ENCODE measurements at regions not wholly inside any gene's neighbourhood (a gene's known extent, or its start where the extent isn't known, plus 50 kb on each side); places are given as distances from the start of the nearest gene placed in this dataset.

DNA sequence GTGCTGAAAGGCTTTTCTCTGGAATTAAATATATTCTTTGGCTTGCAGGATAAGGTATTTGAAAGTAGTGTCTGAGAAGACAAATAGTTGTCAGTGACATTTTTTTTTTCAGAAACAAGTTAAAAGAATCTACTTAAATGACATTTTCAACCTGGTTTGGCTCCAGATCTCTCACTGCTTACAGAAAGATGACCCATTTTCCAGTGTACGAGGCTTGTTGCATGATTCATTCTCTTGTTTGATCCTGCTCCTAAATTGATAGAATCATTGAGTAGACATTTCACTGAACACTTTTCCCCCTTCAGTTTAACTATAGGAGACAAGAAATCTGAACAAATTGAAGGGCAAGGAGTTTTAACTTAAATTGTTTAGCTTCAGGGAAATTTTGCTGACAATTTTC is 546.1 kb downstream of the ZNF608 start:
- Histone ChIP-seq H3K79me2 (ENCODE audit: insufficient read depth, low read length) (no peaks in the 10 kb centered on the region), H4K20me1 (ENCODE audit: insufficient read depth) (no peaks in the 10 kb centered on the region), H3K36me3 (ENCODE audit: control insufficient read depth in 1 of 2, insufficient read depth in 2 of 2, low read length in 2 of 2) (no peaks in the 10 kb centered on the region), H3K9me2 (ENCODE audit: insufficient read depth) (no peaks in the 10 kb centered on the region), H3K4me1 (ENCODE audit: control insufficient read depth in 1 of 2, insufficient read depth in 2 of 2, low read length in 2 of 2) (no peaks in the 10 kb centered on the region), H2AFZ (ENCODE audit: low read depth, low read length, poor library complexity, severe bottlenecking) (no peak overlapping the region), H3K9me3 (ENCODE audit: control insufficient read depth in 1 of 2, insufficient read depth in 1 of 2, low read depth in 1 of 2, low read length in 2 of 2) (peaks cover 0 to 5% of the 10 kb centered on the region in 2 experiments; a peak in 1 of 4 replicates), H3K27ac (ENCODE audit: low read depth, low read length) (no peak overlapping the region), H3K4me2 (ENCODE audit: low read length) (no peak overlapping the region), H3K27me3 (ENCODE audit: insufficient read depth, low read length) (no peaks in the 10 kb centered on the region), H3K4me3 (replicated peaks in 1 of 2; ENCODE audit: low read depth in 1 of 2, low read length in 2 of 2) (no peak overlapping the region), H3K9ac (ENCODE audit: low read length) (no peak overlapping the region)
- intact Hi-C loops (cut with micrococcal nuclease), result no loop called here
- no peak for ATAC-seq
- ChIA-PET CTCF (no interaction called here), POLR2A (no interaction called here), RAD21 (ENCODE audit: low non-redundant PET in 1 of 2, low total read pairs in 2 of 2, uncharacterized antibody in 2 of 2, unreplicated experiment in 2 of 2) (no interaction called here)
- TF ChIP-seq SIN3A (IDR thresholded peaks at IDR 0.05; ENCODE audit: low read depth) (no peak), FOSL1 (IDR thresholded peaks at IDR 0.05; ENCODE audit: low read depth) (no peak), CTCF (IDR thresholded peaks at IDR 0.05 in 2 of 3, conservative IDR thresholded peaks at IDR 0.05 in 1 of 3; ENCODE audit: borderline replicate concordance in 1 of 3, insufficient read depth in 1 of 3, low read depth in 2 of 3, low read length in 2 of 3) (no peak), SP1 (IDR thresholded peaks at IDR 0.05; ENCODE audit: low read depth) (no peak), CEBPB (IDR thresholded peaks at IDR 0.05; ENCODE audit: low read depth) (no peak), REST (IDR thresholded peaks at IDR 0.05; ENCODE audit: low read depth) (no peak), YY1 (IDR thresholded peaks at IDR 0.05; ENCODE audit: extremely low read depth, insufficient replicate concordance, low read depth, low read length) (no peak), RAD21 (IDR thresholded peaks at IDR 0.05; ENCODE audit: low read depth) (no peak), CBX3 (IDR thresholded peaks at IDR 0.05; ENCODE audit: low read depth) (no peak), EGR1 (IDR thresholded peaks at IDR 0.05; ENCODE audit: low read depth) (no peak), TCF7L2 (IDR thresholded peaks at IDR 0.05; ENCODE audit: borderline replicate concordance, extremely low read depth, insufficient read depth, insufficient read length) (no peak)
- TF ChIP-seq, protein P1, sequence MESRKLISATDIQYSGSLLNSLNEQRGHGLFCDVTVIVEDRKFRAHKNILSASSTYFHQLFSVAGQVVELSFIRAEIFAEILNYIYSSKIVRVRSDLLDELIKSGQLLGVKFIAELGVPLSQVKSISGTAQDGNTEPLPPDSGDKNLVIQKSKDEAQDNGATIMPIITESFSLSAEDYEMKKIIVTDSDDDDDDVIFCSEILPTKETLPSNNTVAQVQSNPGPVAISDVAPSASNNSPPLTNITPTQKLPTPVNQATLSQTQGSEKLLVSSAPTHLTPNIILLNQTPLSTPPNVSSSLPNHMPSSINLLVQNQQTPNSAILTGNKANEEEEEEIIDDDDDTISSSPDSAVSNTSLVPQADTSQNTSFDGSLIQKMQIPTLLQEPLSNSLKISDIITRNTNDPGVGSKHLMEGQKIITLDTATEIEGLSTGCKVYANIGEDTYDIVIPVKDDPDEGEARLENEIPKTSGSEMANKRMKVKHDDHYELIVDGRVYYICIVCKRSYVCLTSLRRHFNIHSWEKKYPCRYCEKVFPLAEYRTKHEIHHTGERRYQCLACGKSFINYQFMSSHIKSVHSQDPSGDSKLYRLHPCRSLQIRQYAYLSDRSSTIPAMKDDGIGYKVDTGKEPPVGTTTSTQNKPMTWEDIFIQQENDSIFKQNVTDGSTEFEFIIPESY (IDR thresholded peaks at IDR 0.05; ENCODE audit: extremely low read depth, insufficient replicate concordance, low read length), result no peak
- no peak for DNase-seq (ENCODE audit: low read depth, low spot score)
- no TSS peak for BruUV-seq (replicated peaks)

Measured in HCT116 (cell line).